A549 (cell line): ENCODE measurements at regions not wholly inside any gene's neighbourhood (a gene's known extent, or its start where the extent isn't known, plus 50 kb on each side); places are given as distances from the start of the nearest gene placed in this dataset.

ENCODE experiments used
- ATAC-seq, 2 experiments: fragments of 200-7000 bp in 1 of 2; fragments of >200 bp in 1 of 2; cut with Nextera tagmentation in 1 of 2; cut with Tn5 transposase in 1 of 2; 3 replicates each; pipeline versions ENCODE4 v1.8.0 to v1.9.1; 2018 to 2020; ENCODE audit warnings: mild to moderate bottlenecking in 1 of 2, moderate library complexity in 1 of 2
- CTCF ChIA-PET: fragments of 300-600 bp; sonication (Branson Sonifier 250); formaldehyde crosslinking; extraction: SDS; loops from one replicate; lab custom pipeline; 2021; ENCODE audit warnings: antibody characterized with exemption, inconsistent platforms; lab: Yijun Ruan, JAX
- POLR2A ChIA-PET: fragments of 350-600 bp; formaldehyde crosslinking; extraction: SDS; loops from one replicate; lab custom pipeline; 2021; ENCODE audit warnings: antibody characterized with exemption, inconsistent platforms; lab: Yijun Ruan, JAX
- DNase-seq, 2 experiments: peaks; one replicate each; pipeline versions ENCODE4 v3.0.0 to v3.0.0-alpha.2; 2011 to 2016; ENCODE audit warnings: low read depth in 1 of 2, low spot score in 1 of 2
- FAIRE-seq: peaks from 2 replicates; lab custom pipeline; 2011; peaks lifted over from hg19 to GRCh38; lab: Jason Lieb, UNC
- H3K27ac ChIP-seq, 2 experiments: fragments of >200 bp; sonication (Bioruptor Twin); formaldehyde crosslinking; 3 replicates each; pipeline ENCODE4 v1.5.1; 2016 to 2017
- H3K4me1 ChIP-seq: fragments of >200 bp; sonication (Bioruptor Twin); formaldehyde crosslinking; 3 replicates; pipeline ENCODE4 v1.6.1; 2016
- H3K4me2 ChIP-seq: fragments of >200 bp; sonication (Bioruptor Twin); formaldehyde crosslinking; 3 replicates; pipeline ENCODE4 v1.6.1; 2016
- H3K4me3 ChIP-seq: fragments of >200 bp; sonication (Bioruptor Twin); formaldehyde crosslinking; 3 replicates; pipeline ENCODE4 v1.5.1; 2016
- H3K9me3 ChIP-seq: fragments of >200 bp; sonication (Bioruptor Twin); formaldehyde crosslinking; 3 replicates; pipeline ENCODE4 v1.6.1; 2016
- BHLHE40 ChIP-seq: IDR thresholded peaks from 2 replicates; pipeline ENCODE4 v1.6.1; 2012; ENCODE audit warnings: low read depth, low read length, inconsistent platforms
- CEBPB ChIP-seq, 2 experiments: fragments of >200 bp in 1 of 2; sonication (Bioruptor Twin) in 1 of 2; formaldehyde crosslinking in 1 of 2; IDR thresholded peaks; 2 replicates each; pipeline ENCODE4 v1.6.1; 2012 to 2016
- CHD2 ChIP-seq: fragments of 150-350 bp; IDR thresholded peaks from 2 replicates; pipeline ENCODE4 v1.6.1; 2014; ENCODE audit warnings: low read length; ENCODE audit not compliant: partially characterized antibody
- EP300 ChIP-seq, 2 experiments: fragments of >200 bp; sonication (Bioruptor Twin); formaldehyde crosslinking; IDR thresholded peaks; 2 replicates in 1 of 2; 3 replicates in 1 of 2; pipeline ENCODE4 v1.6.1; 2016 to 2017
- FOSB ChIP-seq: fragments of 250-450 bp; sonication (Bioruptor Pico); IDR thresholded peaks from 2 replicates; pipeline ENCODE4 v1.5.0; 2020; ENCODE audit warnings: mild to moderate bottlenecking, moderate library complexity
- FOSL2 ChIP-seq, 2 experiments: fragments of 450-650 bp in 1 of 2; fragments of >200 bp in 1 of 2; sonication (Bioruptor Twin) in 1 of 2; formaldehyde crosslinking; IDR thresholded peaks; 2 replicates each; pipeline versions ENCODE4 v1.5.0 to v1.6.1; 2016 to 2020; ENCODE audit warnings: mild to moderate bottlenecking in 1 of 2, moderate library complexity in 1 of 2
- GATA3 ChIP-seq: IDR thresholded peaks from 2 replicates; pipeline ENCODE4 v1.6.1; 2012; ENCODE audit warnings: borderline replicate concordance
- HDAC2 ChIP-seq: fragments of 200-600 bp; sonication (generic); IDR thresholded peaks from 2 replicates; pipeline ENCODE4 v1.6.1; 2016
- HOXA7 ChIP-seq: fragments of 250-450 bp; sonication (Bioruptor Pico); IDR thresholded peaks from 2 replicates; pipeline ENCODE4 v1.5.0; 2020; ENCODE audit warnings: mild to moderate bottlenecking, moderate library complexity
- HOXB5 ChIP-seq: fragments of 250-450 bp; sonication (Bioruptor Pico); IDR thresholded peaks from 2 replicates; pipeline ENCODE4 v1.5.0; 2020; ENCODE audit warnings: mild to moderate bottlenecking, moderate library complexity
- JUN ChIP-seq, 2 experiments: fragments of >200 bp; sonication (Bioruptor Twin); formaldehyde crosslinking; IDR thresholded peaks; 2 replicates in 1 of 2; 3 replicates in 1 of 2; pipeline ENCODE4 v1.6.1; 2016 to 2017
- KDM1A ChIP-seq: fragments of 200-600 bp; sonication (generic); IDR thresholded peaks from 2 replicates; pipeline ENCODE4 v1.6.1; 2016; ENCODE audit warnings: low read depth, mild to moderate bottlenecking
- KDM5A ChIP-seq: fragments of 200-600 bp; sonication (generic); IDR thresholded peaks from 2 replicates; pipeline ENCODE4 v1.6.1; 2016; ENCODE audit warnings: antibody characterized with exemption, mild to moderate bottlenecking
- MAFK ChIP-seq: fragments of 450-650 bp; IDR thresholded peaks from 2 replicates; pipeline ENCODE4 v1.6.1; 2014; ENCODE audit not compliant: partially characterized antibody
- MYC ChIP-seq: IDR thresholded peaks from 2 replicates; pipeline ENCODE4 v1.6.1; 2012; ENCODE audit warnings: mild to moderate bottlenecking, inconsistent platforms, low read length, improper control_type of control experiment, borderline replicate concordance
- NFE2L2 ChIP-seq: fragments of 150-350 bp; conservative IDR thresholded peaks from 2 replicates; pipeline ENCODE4 v1.6.1; 2014; ENCODE audit warnings: low read length
- NPAS2 ChIP-seq: fragments of 250-450 bp; sonication (Bioruptor Pico); IDR thresholded peaks from 2 replicates; pipeline ENCODE4 v1.8.0; 2022; ENCODE audit warnings: mild to moderate bottlenecking, moderate library complexity, borderline replicate concordance
- NR3C1 ChIP-seq: fragments of >200 bp; sonication (Bioruptor Twin); formaldehyde crosslinking; IDR thresholded peaks from 3 replicates; pipeline ENCODE4 v1.6.1; 2017
- PHF8 ChIP-seq: fragments of 200-600 bp; sonication (generic); IDR thresholded peaks from 2 replicates; pipeline ENCODE4 v1.6.1; 2016; ENCODE audit warnings: low read depth, mild to moderate bottlenecking, antibody characterized with exemption, moderate library complexity, borderline replicate concordance
- POLR2A ChIP-seq: IDR thresholded peaks from 2 replicates; pipeline ENCODE4 v1.6.1; 2012; ENCODE audit warnings: mild to moderate bottlenecking, low read length
- POLR2AphosphoS2 ChIP-seq: conservative IDR thresholded peaks from 2 replicates; pipeline ENCODE4 v1.6.1; 2012; ENCODE audit warnings: low read length, improper control_type of control experiment, inconsistent platforms
- RFX5 ChIP-seq: fragments of 450-650 bp; IDR thresholded peaks from 2 replicates; pipeline ENCODE4 v1.7.1; 2014; ENCODE audit warnings: antibody characterized with exemption, mild to moderate bottlenecking, moderate library complexity
- RNF2 ChIP-seq: fragments of 200-600 bp; sonication (generic); IDR thresholded peaks from 2 replicates; pipeline ENCODE4 v1.6.1; 2016; ENCODE audit warnings: low read depth, mild to moderate bottlenecking, antibody characterized with exemption, moderate library complexity, borderline replicate concordance
- SMC3 ChIP-seq: fragments of >200 bp; sonication (Bioruptor Twin); formaldehyde crosslinking; IDR thresholded peaks from 3 replicates; pipeline ENCODE4 v1.6.1; 2018; ENCODE audit warnings: inconsistent platforms
- SREBF2 ChIP-seq: fragments of 450-650 bp; IDR thresholded peaks from 2 replicates; pipeline ENCODE4 v1.6.1; 2014; ENCODE audit warnings: mild to moderate bottlenecking, moderate library complexity
- TFCP2L1 ChIP-seq: fragments of 250-450 bp; sonication (Bioruptor Pico); IDR thresholded peaks from 2 replicates; pipeline ENCODE4 v1.5.0; 2021; ENCODE audit warnings: mild to moderate bottlenecking
- TP53 ChIP-seq: fragments of 250-450 bp; sonication (Bioruptor Pico); IDR thresholded peaks from 2 replicates; pipeline ENCODE4 v1.5.0; 2021; ENCODE audit warnings: mild to moderate bottlenecking, moderate library complexity
- USF2 ChIP-seq: fragments of 450-650 bp; IDR thresholded peaks from 2 replicates; pipeline ENCODE4 v1.6.1; 2014; ENCODE audit warnings: antibody characterized with exemption
- ZFP36 ChIP-seq: fragments of 450-650 bp; IDR thresholded peaks from 2 replicates; pipeline ENCODE4 v1.6.1; 2014; ENCODE audit warnings: borderline replicate concordance; ENCODE audit not compliant: partially characterized antibody
- ZNF302 ChIP-seq: fragments of 250-450 bp; sonication (Bioruptor Pico); IDR thresholded peaks from 2 replicates; pipeline ENCODE4 v1.9.0; 2021; ENCODE audit warnings: inconsistent platforms, mild to moderate bottlenecking, moderate library complexity
- ZSCAN20 ChIP-seq: fragments of 250-450 bp; sonication (Bioruptor Pico); IDR thresholded peaks from 2 replicates; pipeline ENCODE4 v1.8.0; 2022; ENCODE audit warnings: mild to moderate bottlenecking, moderate library complexity
- WGBS: methylation state at CpG from one replicate; pipeline ENCODE4 v1.1.6; 2017; ENCODE audit errors: missing lambda C conversion rate; 5-methylcytosine and 5-hydroxymethylcytosine counted together
- TF ChIP-seq, protein P1 (sequence below): fragments of >200 bp; sonication (Bioruptor Twin); formaldehyde crosslinking; IDR thresholded peaks from 2 replicates; pipeline ENCODE4 v1.6.1; 2016
- TF ChIP-seq, protein P2 (sequence below): IDR thresholded peaks from 2 replicates; pipeline ENCODE4 v1.6.1; 2012; ENCODE audit warnings: low read depth, borderline replicate concordance

GRCh38 chr2:163983911-163984310, 248.1 kb upstream of the FIGN start:
- TF ChIP-seq ZNF302 (no peak), CEBPB (IDR thresholded peaks at IDR 0.05) (no peak), FOSB (CRISPR knock-in tag) (no peak), EP300 (IDR thresholded peaks at IDR 0.05) (no peak), POLR2AphosphoS2 (no peak), NFE2L2 (no peak), HOXB5 (no peak), MYC (no peak), ZFP36 (no peak), GATA3 (no peak), TFCP2L1 (CRISPR knock-in tag) (no peak), KDM1A (no peak), RNF2 (no peak), MAFK (no peak), KDM5A (no peak), USF2 (no peak), HOXA7 (CRISPR knock-in tag) (no peak)
- TF ChIP-seq, protein P1, sequence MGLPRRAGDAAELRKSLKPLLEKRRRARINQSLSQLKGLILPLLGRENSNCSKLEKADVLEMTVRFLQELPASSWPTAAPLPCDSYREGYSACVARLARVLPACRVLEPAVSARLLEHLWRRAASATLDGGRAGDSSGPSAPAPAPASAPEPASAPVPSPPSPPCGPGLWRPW: no peak
- H3K27ac ChIP-seq: no peak overlapping the region
- no peaks in the 10 kb centered on the region for H3K9me3 ChIP-seq
- ChIA-PET POLR2A (no interaction called here), CTCF (no interaction called here)
- ATAC-seq: no peak
- no peaks in the 10 kb centered on the region for H3K4me1 ChIP-seq
- H3K4me3 ChIP-seq: no peak overlapping the region
- FAIRE-seq: no peak
- 44% methylated on average over 2 of the region's 2 CpGs for WGBS
- H3K4me2 ChIP-seq: no peak overlapping the region
- no peak for DNase-seq

DNA sequence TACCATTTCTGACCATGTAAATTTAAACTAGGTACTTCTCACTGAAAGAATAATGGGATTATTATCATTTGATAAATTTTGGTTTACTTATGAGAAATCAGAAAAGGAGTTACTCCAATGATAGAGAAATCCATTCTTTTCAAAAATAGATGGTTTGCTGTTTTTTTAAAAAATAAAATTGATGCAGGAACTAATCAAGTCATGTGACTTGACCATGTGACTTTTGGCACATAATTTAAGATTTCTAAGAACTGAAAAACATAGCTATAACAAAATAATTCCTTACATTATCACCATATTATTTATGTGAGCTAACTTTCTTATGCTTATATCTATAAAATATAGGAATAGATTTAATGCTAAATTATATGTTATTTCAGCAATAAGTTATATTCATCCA, 247.1 kb upstream of the FIGN start:
- Histone ChIP-seq H3K9me3 (no peaks in the 10 kb centered on the region), H3K27ac (no peak overlapping the region), H3K4me3 (no peak overlapping the region), H3K4me2 (no peak overlapping the region), H3K4me1 (no peaks in the 10 kb centered on the region)
- no peak for DNase-seq
- no peak for TF ChIP-seq KDM5A
- no peak for TF ChIP-seq TP53 (CRISPR knock-in tag)
- no peak for TF ChIP-seq ZSCAN20 (CRISPR knock-in tag)
- no peak for TF ChIP-seq RFX5
- TF ChIP-seq GATA3: no peak
- no peak for TF ChIP-seq NFE2L2
- TF ChIP-seq SMC3: no peak
- TF ChIP-seq USF2: peak; percentile 63
- TF ChIP-seq NPAS2 (CRISPR knock-in tag): no peak
- no peak for ATAC-seq
- CTCF ChIA-PET: no interaction called here
- no peak for FAIRE-seq
- POLR2A ChIA-PET: no interaction called here

DNA sequence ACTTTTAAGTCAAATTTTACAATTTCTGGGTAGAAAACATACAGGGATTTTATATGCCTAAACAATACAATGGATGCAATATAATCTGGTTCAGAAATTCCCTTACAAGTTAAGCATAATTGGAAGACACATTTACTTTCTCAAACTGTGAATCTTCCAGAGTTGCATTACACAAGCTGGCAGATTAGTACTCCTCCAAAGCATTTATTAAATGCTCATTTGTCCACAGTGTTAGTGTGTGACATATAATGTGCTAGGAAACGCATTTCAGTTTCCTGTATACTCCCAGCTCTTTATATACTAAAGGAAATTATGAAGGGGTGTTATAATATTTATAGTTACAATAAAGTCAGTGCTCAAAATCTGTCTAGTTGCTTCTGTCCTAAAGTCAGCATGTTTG, 239.0 kb upstream of the FIGN start:
- ChIA-PET CTCF (no interaction called here), POLR2A (no interaction called here)
- Histone ChIP-seq H3K27ac (no peak overlapping the region), H3K4me3 (no peak overlapping the region), H3K9me3 (no peaks in the 10 kb centered on the region), H3K4me1 (no peaks in the 10 kb centered on the region), H3K4me2 (no peak overlapping the region)
- DNase-seq: no peak
- no peak for ATAC-seq
- 65% methylated on average over 1 of the region's 1 CpG for WGBS
- no peak for FAIRE-seq
- TF ChIP-seq NR3C1 (no peak), JUN (IDR thresholded peaks at IDR 0.05) (no peak), TFCP2L1 (CRISPR knock-in tag) (no peak), RNF2 (no peak), NPAS2 (CRISPR knock-in tag) (no peak), HDAC2 (no peak), KDM1A (no peak), BHLHE40 (no peak), CHD2 (no peak), CEBPB (IDR thresholded peaks at IDR 0.05) (no peak), NFE2L2 (no peak), ZNF302 (no peak), GATA3 (no peak), POLR2A (no peak), EP300 (IDR thresholded peaks at IDR 0.05) (no peak), PHF8 (no peak), SREBF2 (no peak), FOSL2 (IDR thresholded peaks at IDR 0.05) (no peak), FOSL2 (CRISPR knock-in tag; IDR thresholded peaks at IDR 0.05) (no peak)
- TF ChIP-seq, protein P2, sequence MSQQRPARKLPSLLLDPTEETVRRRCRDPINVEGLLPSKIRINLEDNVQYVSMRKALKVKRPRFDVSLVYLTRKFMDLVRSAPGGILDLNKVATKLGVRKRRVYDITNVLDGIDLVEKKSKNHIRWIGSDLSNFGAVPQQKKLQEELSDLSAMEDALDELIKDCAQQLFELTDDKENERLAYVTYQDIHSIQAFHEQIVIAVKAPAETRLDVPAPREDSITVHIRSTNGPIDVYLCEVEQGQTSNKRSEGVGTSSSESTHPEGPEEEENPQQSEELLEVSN: no peak
- TF ChIP-seq, protein P1: no peak
